ENCODE measurements at regions not wholly inside any gene's neighbourhood (a gene's known extent, or its start where the extent isn't known, plus 50 kb on each side); places are given as distances from the start of the nearest gene placed in this dataset.

GRCh38 chr2:8046849-8047248 lies 635.0 kb upstream of the ID2 start:
- H3K4me3 ChIP-seq (ENCODE audit: low read depth, low read length): no peak overlapping the region
- no peak for TF ChIP-seq CTCF (IDR thresholded peaks at IDR 0.05; ENCODE audit: low read depth, low read length)

- H3K4me3 ChIP-seq (ENCODE audit: low read depth, low read length): no peak overlapping the region
- TF ChIP-seq CTCF (IDR thresholded peaks at IDR 0.05; ENCODE audit: low read depth, low read length): no peak
Measured at GRCh38 chr2:8049176-8049575, 632.7 kb upstream of the ID2 start.

- TF ChIP-seq CTCF (IDR thresholded peaks at IDR 0.05; ENCODE audit: low read depth, low read length): no peak
- no peak overlapping the region for H3K4me3 ChIP-seq (ENCODE audit: low read depth, low read length)
Measured at GRCh38 chr2:8049851-8050571, 631.8 kb upstream of the ID2 start.

- no peak for TF ChIP-seq CTCF (IDR thresholded peaks at IDR 0.05; ENCODE audit: low read depth, low read length)
- H3K4me3 ChIP-seq (ENCODE audit: low read depth, low read length): no peak overlapping the region
Measured at GRCh38 chr2:8053216-8053615, 628.6 kb upstream of the ID2 start.

GRCh38 chr2:8054070-8054469 lies 627.8 kb upstream of the ID2 start:
- no peak for TF ChIP-seq CTCF (IDR thresholded peaks at IDR 0.05; ENCODE audit: low read depth, low read length)
- no peak overlapping the region for H3K4me3 ChIP-seq (ENCODE audit: low read depth, low read length)

GRCh38 chr2:8058652-8059051 lies 623.2 kb upstream of the ID2 start:
- H3K4me3 ChIP-seq (ENCODE audit: low read depth, low read length): no peak overlapping the region
- TF ChIP-seq CTCF (IDR thresholded peaks at IDR 0.05; ENCODE audit: low read depth, low read length): no peak

GRCh38 chr2:8059255-8059654 lies 622.6 kb upstream of the ID2 start:
- no peak for TF ChIP-seq CTCF (IDR thresholded peaks at IDR 0.05; ENCODE audit: low read depth, low read length)
- no peak overlapping the region for H3K4me3 ChIP-seq (ENCODE audit: low read depth, low read length)
